ENCODE measurements at regions not wholly inside any gene's neighbourhood (a gene's known extent, or its start where the extent isn't known, plus 50 kb on each side); places are given as distances from the start of the nearest gene placed in this dataset.
"Not testable (repeated sequence)": the region's sequence is repeated elsewhere in the genome, so short reads cannot be mapped to it uniquely, and the experiment has no call there.

DNA sequence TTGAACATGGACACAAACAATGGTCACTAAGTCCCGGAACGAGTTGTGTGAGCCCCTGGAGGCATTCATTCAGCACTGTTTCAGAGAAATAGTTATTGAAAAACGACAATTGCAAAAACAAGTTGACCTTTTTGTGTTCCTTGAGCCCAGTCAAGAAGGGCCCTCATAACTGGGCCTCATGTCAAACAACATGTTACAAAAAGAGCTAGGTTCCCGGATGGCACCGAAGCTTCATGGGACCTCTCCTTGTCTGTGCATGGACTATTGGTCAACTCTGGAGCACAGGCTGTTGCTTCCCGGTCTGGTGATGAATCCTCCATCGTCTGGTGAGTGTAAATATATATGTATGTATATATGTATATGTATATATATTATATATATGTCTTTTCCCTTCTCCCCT lies 176.6 kb downstream of the ALG10 start:
- DNase-seq, result no peak

DNA sequence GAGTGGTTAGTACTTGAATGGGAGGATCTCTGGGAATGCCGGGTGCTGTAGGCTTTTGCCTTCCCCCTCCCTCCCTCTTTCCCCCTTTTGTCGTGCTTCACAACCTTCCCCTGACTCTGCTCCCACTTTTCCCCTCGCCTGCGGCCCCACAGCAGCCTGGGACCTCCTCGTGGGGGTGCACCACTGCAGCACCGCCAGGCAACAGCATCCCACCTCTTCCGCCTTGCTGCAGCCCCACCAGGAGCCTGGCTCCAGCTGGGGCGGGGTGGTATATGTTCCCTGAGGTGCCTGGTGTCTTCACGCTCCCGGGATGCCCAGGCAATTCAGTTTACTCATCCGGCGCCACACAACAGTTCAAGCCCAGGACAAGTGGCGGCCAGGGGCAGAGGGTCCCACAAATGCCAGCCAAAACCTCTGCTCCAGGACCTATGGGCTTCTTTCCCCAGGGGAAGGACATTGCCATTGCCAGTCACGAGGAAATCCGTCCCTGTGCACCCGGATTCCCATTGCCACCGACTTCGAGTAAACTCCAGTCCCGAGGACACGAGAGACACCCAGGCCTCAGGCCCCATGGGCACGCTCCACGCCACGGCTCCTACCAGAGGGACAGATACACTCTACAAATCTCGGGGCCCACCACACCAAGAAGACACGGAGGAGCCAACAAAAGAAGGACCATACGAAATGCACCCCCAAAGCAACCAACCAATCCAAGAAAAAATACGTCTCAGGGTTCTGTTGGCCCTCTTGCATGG lies 181.7 kb downstream of the ALG10 start:
- no peak for DNase-seq

DNA sequence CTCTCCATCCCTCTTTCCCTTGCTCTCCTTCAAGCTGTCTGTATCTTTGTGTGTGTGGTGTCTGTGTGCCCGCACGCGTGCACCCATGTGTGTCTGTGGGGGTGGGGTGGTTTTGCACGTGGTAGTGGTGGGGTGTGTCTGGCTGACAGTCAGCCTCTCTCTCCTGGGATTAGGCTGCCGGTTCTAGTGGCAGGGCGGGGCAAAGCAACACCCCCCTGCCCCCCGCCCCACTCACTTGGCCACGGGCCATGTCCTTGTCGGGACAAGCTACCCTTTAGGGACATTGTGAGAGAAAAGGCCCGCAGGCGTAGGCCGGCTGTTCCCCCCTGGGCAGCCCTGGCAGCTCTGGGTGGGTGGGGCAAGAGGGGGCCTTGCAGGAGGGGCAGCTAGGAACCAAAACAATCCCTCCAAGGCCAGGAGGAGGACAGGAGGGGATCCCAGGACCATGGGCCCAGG lies 182.6 kb downstream of the ALG10 start:
- no peak for DNase-seq

DNA sequence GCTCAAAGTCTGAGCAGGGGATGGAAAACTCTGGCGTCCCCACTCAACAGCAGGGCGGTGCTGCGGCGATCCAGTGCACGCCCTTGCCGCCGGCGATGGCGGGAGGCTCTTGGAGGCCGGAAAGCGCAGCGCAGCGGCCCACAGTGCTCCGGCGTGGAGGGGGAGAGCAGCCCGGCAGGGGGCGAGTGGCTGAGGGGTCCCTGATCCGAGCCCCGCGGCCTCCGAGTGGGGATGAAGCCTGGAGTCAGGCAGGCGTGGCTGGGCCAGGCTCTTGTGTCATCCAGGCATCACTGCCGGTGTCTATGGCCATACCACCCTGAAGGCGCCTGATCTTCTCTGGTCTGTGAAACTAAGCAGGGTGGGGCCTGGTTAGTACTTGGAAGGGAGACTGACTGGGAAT lies 183.1 kb downstream of the ALG10 start:
- no peak for DNase-seq

DNA sequence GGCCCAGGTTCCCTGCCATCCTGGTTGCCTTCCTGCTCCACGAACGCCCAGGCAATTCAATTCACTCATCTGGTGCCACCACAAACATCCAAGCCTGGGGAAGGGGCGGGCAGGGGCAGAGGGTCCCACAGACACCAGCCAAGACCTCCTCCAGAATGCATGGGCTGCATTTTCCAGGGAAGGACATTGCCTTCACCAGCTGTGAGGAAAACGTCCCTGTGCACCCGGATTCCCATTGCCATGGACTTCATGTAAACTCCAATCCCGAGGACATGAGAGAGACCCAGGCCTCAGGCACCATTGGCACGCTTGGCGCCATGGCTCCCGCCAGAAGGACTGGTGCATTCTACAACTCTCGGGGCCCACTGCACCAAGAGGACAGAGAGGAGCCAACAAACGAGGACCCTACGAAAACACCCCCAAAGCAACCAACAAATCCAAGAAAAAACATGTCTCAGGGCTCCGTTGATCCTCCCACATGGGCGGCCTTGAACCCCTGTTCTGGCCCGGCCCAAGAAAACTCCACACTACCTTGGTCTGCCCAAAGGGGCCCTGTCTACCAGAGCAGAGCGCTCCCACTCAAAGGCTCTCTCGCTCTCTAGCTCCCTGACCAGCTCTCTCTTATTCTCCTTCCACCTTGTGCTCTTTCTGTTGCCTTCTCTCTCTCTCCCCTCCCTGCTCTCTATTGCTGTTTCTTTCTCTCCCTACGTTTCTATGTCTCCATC lies 183.9 kb downstream of the ALG10 start:
- no peak for DNase-seq

DNA sequence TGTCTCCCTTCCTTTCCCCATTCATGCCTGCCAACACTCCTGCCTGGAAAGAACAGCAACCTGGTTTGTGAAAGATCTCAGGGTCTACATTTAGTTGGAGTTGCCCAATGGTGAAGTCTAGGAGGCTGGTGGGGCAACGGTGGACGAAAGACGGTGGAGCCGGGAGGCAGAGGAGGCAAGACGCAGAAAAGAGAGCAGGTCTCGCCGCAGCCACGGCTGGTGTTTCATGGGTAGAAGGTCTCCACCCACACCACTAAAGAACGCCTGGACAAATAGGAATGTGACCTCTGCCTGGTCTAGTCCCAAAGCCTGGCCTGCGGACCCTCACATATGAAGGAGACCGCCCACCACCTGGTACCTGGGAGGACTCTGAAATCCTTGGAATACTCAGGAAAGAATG lies 185.6 kb downstream of the ALG10 start:
- no peak for DNase-seq

DNA sequence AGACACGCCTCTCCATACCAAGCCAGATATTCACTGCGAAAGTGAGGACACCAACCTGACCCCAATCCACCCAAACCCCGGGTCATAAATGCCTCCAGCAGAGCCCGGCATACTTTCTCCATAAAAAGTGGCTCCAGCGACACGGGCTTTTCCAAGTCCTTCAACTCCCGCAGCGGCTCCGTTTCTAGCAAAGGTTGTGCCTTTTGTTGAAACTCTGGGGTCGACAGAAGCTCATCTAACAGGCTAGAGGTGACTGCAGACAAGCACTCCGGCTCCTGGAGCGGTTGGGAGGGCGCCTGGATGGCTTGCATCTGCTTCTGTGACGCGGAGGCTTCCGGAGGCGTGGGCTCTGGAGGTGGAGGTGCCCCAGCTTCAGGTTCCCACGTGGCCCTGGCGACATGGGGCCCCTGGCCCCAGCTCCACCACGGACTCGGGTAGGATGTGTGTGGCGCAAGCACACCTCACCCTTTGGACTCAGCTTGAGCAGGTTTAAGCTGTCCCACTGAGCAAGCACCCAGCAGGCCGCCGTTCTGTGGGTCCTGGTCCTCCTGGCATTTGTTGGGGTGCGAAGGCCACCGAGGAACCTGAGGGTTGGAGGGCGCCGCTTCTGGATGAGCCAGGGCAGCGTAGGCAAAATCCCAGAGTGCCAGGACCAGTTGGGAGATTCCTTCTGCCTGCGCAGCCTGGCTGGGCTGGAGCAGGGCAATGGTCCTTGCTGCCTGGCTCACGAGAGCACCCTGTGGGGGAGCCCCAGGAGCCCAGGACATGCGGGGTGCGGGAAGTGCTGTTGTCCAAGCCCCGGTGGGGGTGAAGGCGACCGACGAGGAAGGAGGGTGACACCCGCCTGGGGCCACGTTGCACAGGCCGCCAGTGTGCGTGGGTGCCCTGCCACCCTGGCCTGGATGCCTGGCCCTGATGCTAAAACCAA lies 186.3 kb downstream of the ALG10 start:
- DNase-seq, result no peak

DNA sequence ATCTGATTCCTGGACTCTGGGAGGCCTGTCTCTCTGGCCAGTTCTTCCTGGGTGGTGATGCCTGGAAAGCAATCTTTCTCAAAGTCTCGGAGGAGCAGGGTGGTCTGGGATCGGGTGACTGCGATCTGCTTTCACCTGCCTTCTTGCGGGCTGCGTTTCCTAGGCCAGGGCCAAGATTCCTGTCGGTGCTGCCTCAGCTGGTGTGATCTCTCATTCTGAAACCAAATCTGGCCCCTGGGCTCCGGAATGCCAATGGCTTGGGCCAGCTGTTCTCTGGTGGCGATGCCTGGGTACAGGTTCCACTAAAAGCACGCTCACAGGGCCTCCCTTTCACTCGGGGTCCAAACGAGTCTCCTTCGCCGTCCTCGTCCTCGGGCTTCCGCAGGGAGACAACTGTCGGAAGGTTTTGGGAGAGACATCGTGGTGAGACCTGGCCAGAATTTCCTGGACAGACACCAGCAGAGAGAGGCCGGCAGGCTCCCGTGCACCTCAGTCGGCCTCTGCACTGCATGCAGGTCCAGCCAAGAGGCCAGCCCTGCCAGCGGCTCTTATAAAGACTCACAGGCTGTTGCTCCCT lies 187.1 kb downstream of the ALG10 start:
- no peak for DNase-seq

DNA sequence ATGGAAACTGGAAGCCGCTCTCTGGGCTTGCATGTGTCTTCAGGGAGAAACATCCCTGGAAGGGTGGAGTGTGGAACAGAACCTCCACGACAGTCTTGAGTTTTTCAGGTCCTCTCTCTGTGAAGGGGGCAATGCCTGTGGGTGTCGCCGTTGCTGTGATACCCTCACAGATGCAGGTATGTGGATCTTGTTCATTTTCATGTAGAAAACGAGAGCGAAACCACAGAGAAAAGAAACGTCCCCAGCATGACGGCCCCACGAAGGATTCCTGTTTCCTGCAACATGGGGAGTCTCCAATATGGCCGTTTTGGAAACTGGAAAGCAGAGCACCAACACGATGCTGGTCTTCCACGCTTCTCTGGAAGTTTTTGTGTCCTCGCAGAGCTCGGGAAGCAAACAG lies 187.9 kb downstream of the ALG10 start:
- no peak for DNase-seq

DNA sequence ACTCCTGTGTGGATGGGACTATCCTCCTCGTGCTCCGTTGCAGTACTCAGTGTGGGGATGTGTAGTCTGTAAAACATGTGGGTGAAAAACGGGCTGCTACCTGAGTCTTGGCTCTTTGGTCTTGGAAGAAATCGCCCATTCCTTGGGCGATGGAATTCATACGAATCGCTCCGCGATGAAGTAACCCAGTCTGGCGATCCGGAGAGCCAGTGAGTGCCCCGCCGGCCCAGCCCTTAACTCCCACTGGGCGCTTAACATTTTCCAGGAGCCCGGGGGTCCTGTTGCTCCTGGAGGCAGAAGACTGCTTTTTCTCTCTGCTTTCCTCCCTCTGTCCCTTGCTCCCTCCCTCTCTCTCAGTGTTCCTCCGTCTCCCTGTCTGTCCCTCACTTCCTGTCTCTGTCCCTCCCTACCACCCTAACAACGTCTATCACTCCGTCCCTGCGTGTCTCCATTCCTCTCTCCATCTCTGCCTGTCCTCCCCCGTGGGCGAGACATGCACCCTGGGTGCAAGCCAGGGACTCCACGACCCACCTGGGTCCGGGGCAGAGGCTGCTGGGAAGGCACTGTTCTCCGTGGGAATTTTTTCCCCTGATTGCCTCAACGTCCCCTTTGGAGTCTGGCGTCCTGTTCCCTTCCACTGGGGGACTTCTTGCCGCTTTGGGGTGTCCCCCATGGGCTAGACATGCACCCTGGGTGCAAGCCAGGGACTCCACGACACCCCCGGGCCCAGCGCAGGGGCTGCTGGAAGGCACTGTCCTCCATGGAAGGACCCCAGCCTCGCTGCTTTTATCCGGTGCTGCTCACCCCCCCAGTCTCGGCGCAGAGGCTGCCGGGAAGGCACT lies 188.6 kb downstream of the ALG10 start:
- no peak for DNase-seq

DNA sequence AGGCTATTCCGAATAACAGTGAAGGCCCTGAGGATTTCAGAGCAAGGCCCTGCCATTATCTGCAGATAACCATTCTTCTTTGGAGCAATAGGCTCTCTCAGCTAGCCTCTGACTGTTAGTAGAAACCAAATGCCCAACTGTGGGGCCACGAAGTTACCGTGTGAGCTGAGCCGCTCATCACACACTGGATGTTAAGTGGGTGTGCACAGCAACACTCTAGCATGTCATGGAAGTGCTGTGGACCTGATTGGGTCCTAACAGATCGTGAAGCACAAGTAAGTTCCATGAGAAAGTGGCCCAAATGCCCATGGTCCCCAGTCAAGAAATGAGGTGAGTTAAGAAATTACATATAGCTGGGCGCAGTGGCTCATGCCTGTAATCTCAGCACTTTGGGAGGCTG lies 190.4 kb downstream of the ALG10 start:
- DNase-seq, result no peak

DNA sequence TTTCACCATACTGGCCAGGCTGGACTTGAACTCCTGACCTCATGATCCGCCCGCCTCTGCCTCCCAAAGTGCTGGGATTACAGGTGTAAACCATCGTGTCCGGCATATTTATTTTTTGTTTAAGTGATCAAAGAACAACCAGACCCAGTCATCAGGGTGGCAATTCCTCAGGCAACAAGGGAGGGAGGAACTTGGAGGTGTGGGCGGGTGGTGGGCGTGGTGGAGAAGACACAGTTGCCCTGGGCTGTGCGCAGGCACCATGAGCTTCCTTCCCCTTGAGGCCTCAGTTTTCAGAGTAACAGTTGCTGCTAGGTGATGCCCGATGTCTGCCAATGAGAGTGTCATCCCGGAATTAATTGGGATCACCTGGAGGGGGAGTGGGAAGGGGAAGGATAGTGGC lies 191.7 kb downstream of the ALG10 start:
- DNase-seq, result no peak

DNA sequence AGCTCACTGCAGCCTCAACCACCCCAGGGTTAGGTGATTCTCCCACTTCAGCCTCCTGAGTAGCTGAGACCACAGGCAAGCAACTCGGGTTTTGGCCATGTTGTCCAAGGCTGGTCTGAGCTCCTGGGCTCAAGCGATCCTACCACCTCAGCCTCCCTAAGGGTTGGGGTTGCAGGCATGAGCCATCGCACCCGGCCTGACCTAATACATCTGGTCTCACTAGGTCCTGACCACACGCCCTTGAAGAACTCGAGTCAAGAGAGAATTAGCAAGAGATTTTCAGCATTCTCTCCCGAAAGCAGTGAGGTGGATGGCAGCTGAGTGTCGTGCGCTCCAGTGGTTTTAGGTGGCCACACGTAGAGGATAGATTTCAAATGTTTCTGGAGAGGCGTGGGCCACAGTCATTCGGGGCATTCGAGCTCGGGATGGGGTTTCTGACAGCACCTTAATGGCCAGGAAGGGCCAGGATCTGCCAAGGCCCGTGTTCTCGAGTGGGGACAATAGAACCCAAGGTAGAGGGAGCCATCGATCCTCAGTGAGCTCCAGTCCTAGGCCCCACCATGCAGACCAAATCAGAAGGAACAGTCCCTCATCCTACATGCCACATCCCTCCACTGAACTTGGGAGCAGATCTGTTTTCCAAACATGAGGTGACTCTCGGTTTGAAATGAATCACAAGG lies 193.1 kb downstream of the ALG10 start:
- DNase-seq, result no peak

DNA sequence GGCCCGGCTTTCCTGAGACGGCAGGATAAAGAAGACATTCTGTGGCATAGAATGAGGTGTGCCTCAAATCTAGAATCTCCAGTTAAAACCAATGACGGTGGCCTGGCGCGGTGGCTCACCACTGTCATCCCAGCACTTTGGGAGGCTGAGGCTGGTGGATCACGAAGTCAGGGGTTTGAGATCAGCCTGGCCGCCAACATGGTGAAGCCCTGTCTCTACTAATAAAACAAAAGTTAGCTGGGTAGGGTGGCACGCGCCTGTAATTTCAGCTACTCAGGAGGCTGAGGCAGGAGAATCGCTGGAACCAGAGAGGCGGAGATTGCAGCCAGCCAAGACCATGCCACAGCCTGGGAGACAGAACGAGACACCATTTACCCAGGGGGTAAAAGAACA lies 193.6 kb downstream of the ALG10 start:
- DNase-seq, result no peak

DNA sequence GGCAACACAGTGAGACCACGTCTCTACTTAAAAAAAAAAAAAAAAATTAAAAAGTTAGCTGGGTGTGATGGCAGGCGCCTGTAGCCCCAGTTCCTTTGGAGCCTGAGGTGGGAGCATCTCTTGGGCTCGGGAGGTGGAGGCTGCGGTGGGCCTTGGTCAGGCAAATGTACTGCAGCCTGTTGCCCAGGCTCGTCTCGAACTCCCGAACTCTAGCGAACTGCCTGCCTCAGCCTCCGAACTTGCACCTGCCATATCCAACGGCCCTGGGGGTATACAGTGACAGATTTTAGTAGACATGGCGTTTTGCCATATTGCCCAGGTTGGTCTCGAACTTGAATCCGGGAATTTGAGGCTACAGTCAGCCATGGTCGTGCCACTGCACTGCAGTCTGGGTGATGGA lies 195.4 kb downstream of the ALG10 start:
- no peak for DNase-seq

DNA sequence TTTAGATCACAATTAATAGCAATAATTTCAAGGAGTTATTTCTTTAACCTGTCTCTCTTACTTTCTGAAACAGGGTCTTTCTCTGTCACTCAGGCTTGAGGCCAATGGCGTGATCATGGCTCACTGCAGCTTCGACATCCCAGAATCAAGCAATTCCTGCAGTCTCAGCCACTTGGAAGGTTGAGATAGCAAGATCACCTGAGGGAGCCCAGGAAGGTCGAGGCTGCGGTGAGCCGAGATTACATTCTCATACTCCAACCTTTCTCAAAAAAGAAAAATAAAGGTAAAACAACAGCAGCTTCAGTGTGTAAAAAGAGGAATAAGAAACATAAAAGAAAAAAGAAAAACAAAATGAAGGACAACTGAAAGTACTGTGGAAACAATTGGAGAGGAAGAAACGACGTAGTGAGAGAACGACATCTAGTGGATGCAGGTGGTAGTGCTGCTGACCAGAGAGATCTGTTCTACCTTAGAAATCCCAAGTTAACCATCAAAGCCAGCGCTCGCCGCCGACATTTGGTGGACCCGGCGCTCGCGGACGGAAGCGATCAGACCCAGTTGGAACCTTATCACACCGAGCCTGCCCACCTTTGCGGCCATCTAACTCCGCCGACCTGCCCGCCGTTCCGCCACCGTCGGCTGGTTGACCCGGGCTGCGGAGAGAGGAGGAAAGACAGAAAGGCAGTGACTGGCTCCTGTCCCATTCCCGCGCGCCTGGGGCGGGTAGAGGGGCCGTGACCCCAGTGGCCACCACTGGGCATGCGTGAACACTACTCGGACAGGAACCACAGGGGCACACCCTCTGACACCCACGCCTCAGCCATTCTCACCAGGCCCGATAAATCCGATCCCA lies 196.1 kb downstream of the ALG10 start:
- DNase-seq, result peak; percentile 69

DNA sequence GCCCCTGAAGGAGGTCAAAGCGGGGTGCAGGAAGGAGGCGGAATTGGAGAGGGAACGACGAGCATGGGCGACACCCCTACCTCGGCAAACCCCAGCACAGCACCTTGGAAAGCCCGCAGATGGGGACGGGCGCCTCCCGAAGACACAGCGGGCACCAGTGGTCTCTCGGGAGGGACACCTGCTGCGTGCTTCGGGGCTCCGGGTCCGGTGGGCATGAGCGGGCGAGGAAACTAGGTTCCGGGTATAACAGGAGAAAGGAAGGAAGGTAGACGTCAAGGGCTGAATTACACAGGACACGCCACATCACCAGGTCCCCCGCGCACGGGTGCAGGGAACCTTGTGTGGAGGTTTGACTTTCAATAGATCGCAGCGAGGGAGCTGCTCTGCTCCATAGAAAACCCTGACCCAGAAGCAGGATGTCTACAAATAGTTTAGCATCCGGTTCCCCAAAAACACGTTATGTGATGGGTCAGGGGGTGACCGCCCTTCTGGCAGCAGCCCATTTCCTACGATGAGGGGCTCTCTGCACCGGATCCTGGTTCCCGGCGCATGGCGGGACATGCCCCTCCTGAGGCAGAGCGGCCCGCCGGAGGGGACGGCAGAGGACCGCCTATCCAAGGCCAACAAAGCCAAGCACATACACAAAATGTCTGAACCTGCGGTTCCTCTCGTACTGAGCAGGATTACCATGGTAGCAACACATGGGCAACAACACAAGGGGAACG lies 196.9 kb downstream of the ALG10 start:
- no peak for DNase-seq

DNA sequence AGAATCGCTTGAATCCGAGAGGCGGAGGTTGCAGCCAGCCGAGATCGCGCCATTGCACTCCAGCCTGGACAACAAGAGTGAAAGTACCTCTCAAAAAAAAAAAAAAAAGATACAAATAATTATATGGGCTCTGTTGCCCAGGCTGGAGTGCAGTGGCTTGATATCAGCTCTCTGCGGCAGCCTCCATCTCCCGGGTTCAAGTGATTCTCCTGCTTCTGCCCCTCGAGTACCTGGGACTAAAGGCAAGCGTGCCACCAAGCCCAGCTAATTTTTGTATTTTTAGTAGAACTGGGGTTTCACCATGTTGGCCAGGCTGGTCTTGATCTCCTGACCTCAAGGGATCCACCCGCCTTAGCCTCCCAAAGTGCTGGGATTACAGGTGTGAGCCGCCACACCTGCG lies 197.8 kb downstream of the ALG10 start:
- not testable (repeated sequence) for DNase-seq

DNA sequence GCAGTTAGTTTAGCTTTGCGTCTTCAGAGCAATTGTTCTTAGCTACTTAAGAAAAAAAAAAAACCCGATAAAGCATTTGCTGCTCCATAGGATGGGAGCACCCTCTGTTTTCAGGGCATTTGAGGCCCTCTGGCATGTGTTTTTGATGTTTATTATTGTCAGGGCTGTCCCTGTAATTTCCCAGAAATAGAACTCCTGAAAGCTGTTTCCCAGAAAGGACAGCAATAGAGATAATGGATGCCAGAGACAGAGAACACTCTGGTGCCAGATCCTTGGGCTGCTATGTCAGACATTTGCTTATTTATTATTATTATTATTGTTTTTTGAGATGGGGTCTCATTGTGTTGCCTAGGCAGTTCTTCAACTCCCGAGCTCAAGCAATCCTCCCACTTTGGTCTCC lies 201.3 kb downstream of the ALG10 start:
- no peak for DNase-seq

DNA sequence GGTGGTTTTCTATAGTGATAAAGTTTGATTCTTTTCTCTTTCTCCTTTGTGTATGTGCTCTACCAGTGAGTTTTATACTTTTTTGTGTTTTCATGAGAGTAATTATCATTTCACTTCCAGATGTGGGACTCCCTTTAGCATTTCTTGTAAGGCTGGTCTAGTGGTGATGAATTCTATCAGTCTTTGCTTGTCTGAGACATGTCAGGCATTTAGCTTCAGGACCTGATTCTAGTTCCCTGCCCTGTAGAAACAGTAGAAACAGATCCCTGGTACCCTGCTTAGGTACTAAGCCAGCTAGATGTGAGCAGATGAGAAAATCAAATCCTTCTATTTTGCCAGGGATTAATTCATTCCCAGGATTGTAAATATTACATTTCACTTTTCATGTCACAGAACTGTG lies 203.7 kb downstream of the ALG10 start:
- DNase-seq, result not testable (repeated sequence)

All from CD4-positive, alpha-beta T cell treated with Interleukin-10 for 1 hour (primary cell).